ENCODE measurements at regions not wholly inside any gene's neighbourhood (a gene's known extent, or its start where the extent isn't known, plus 50 kb on each side); places are given as distances from the start of the nearest gene placed in this dataset.
A peak's percentile ranks its signal among the peaks of the same experiment; 100 is the strongest.

DNA sequence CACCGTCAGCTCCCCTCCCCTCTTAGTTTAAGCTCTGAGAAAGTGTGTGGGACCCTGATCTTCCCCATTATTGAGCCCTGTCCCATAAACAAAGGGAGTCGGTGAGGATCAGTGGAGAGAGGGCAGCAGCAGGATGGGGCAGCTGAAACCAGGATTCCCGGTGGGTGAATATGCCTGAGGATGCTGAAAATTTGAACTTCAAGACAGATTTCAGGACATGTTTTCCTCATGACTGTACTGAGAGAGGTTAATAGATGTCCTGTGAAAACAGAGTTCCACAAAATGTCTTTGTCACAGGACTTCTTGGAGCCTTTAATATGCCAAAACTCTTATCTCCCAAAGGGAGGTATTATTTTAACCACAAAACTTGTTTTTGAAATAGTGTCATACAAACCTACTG is 53.5 kb upstream of the SLC22A16 start:
- CTCF ChIA-PET = interaction anchor here (2.1 kb wide), 1 partner anchor 9 kb away, joined by 5 read pairs; no protein-coding TSS in a partner anchor
- H3K9me3 Mint-ChIP-seq = peaks cover 1% of the 10 kb centered on the region
- H3K4me3 Mint-ChIP-seq = no peak overlapping the region
- H3K27ac Mint-ChIP-seq = no peak overlapping the region
- H3K36me3 Mint-ChIP-seq (ENCODE audit: low read depth) = no peaks in the 10 kb centered on the region
- H3K4me1 Mint-ChIP-seq = peaks cover 19% of the 10 kb centered on the region
- no peak for DNase-seq
- no peaks in the 10 kb centered on the region for H3K27me3 Mint-ChIP-seq
- POLR2A ChIA-PET = interaction anchor here (0.6 kb wide), 1 partner anchor 430 kb away, joined by 9 read pairs; no protein-coding TSS in a partner anchor

DNA sequence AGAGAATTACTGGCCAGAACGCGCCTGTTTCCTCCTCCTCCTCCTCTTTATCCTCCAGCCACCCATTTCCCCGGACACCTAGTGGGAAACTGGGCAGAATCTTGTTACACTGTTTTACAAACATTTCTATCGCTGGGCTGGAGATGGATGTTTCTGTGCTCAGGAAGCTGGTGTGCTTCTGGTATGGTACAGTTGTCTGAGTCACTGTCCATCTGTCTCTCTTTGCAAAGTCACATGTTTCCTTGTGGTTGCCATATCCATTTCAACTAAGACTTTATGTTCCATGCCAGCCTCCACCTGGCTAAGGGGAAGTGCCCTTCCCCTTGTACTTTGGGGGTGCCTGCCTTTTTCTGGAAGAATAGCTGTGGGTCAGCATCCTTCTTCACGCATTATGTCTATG is 52.9 kb upstream of the SLC22A16 start:
- H3K9me3 Mint-ChIP-seq = no peaks in the 10 kb centered on the region
- H3K4me3 Mint-ChIP-seq = no peak overlapping the region
- ChIA-PET POLR2A (interaction anchor here (0.6 kb wide), 1 partner anchor 431 kb away, joined by 9 read pairs; no protein-coding TSS in a partner anchor), CTCF (interaction anchor here (2.1 kb wide), 1 partner anchor 9 kb away, joined by 5 read pairs; no protein-coding TSS in a partner anchor)
- H3K27ac Mint-ChIP-seq = no peak overlapping the region
- no peak for DNase-seq
- peaks cover 13% of the 10 kb centered on the region for H3K4me1 Mint-ChIP-seq
- H3K36me3 Mint-ChIP-seq (ENCODE audit: low read depth) = no peaks in the 10 kb centered on the region
- H3K27me3 Mint-ChIP-seq = no peaks in the 10 kb centered on the region

DNA sequence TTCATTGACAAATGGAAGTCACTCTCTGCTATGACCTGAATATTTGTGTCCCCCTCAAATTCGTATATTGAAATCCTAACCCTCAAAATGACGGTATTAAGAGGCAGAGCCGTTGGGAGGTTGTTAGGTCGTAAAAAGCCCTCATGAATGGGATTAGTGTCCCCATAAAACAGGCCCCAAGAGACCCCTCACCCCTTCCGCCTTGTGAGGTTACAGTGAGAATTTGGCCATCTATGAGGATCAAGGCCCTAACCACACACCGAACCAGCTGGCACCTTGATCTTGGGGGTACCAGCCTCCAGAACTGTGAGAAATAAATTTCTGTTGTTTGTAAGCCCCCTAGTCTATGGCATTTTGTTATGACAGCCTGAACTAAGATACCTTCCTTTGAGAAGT is 52.5 kb upstream of the SLC22A16 start:
- H3K4me3 Mint-ChIP-seq = no peak overlapping the region
- H3K36me3 Mint-ChIP-seq (ENCODE audit: low read depth) = no peaks in the 10 kb centered on the region
- POLR2A ChIA-PET = no interaction called here
- peaks cover 13% of the 10 kb centered on the region for H3K4me1 Mint-ChIP-seq
- H3K27ac Mint-ChIP-seq = no peak overlapping the region
- no peak for DNase-seq
- no peaks in the 10 kb centered on the region for H3K27me3 Mint-ChIP-seq
- CTCF ChIA-PET = interaction anchor here (0.9 to 2.1 kb wide), 2 partner anchors 10 to 153 kb away, joined by 3 to 5 read pairs; no protein-coding TSS in a partner anchor
- no peaks in the 10 kb centered on the region for H3K9me3 Mint-ChIP-seq

DNA sequence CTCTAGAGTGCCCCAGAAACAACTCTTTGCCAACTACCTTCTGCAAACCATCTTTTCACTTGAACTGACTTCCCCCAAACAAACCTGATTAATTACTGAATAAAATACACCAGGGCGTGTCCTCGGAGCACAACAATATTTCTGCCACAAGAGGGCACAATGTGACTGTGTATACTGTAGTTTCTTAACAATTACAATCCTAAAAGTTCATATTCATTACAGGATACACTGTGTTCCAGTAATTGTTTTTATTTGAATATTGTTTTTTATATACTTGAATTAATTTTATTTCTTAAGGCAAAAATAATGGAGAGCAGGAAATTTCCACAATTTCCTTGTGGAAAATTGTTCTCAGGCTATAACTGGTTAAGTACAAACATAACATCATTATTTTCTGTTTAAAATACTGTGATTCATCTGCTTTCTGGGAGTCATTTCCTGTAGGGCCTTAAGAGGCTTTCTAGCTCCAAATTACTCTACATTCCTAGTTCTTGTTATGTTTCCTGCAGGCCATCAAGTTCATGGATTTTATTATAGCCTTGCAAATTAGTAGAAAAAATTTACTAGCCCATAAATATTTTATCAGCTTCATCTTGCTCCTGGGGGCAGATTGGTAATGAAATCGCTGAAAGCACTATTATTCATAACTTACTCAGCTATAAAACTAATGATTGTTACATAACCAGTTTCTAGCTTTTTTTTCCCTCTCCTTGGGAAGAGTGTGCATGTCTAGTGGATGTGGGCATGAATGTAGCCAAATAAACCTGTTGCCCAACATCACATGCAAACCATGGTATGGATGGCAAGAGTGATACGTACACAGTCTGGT is 51.9 kb upstream of the SLC22A16 start:
- H3K9me3 Mint-ChIP-seq = no peaks in the 10 kb centered on the region
- no peak overlapping the region for H3K27ac Mint-ChIP-seq
- no peaks in the 10 kb centered on the region for H3K27me3 Mint-ChIP-seq
- DNase-seq = peak; percentile 69
- H3K36me3 Mint-ChIP-seq (ENCODE audit: low read depth) = no peaks in the 10 kb centered on the region
- H3K4me1 Mint-ChIP-seq = peaks cover 13% of the 10 kb centered on the region
- H3K4me3 Mint-ChIP-seq = no peak overlapping the region
- ChIA-PET POLR2A (no interaction called here), CTCF (interaction anchor here (0.5 to 2.1 kb wide), 5 partner anchors 10 to 443 kb away, joined by 3 to 5 read pairs (median 3); no protein-coding TSS in a partner anchor)

DNA sequence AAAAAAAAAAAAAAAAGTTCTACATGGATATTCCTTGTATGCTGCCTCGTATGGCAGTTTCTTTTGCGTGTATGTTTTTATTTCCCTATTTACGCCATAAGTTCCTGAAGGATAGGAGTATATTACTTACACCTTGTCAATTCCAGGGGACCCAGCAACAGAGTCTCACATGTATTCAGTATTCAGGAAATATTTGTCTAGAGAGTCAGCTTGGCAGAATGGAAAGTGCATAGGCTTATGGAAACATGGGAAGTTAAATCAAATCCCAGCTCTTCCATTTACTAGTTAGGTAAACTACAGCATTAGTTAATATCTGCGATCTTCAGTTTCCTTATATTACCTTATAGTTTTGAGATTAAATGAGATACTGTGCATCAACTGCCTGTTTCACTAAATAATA is 51.1 kb upstream of the SLC22A16 start:
- no peak for DNase-seq
- H3K27ac Mint-ChIP-seq = no peak overlapping the region
- POLR2A ChIA-PET = no interaction called here

DNA sequence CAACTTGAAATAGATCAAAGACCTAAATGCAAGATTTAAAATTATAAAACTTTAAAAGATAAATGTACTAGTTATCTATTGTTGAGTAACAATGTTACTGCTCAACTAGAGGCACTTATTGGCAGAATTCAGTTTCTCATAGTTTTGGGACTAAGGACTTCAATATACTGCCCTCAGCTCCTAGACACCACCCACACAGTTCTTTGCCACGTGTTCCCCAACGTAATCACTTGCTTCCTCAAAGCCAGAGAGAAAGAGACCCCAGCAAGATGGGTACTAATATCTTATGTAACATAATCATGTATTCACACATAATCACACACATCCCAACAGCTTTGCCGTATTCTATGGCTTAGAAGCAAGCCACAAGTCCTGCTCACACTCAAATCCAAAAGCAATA is 50.3 kb upstream of the SLC22A16 start:
- peaks cover 13% of the 10 kb centered on the region for H3K4me1 Mint-ChIP-seq
- no peak for DNase-seq
- no peaks in the 10 kb centered on the region for H3K9me3 Mint-ChIP-seq
- ChIA-PET POLR2A (no interaction called here), CTCF (interaction anchor here (0.6 to 1.3 kb wide), 5 partner anchors 13 to 701 kb away, joined by 3 to 4 read pairs (median 3); no protein-coding TSS in a partner anchor)
- no peaks in the 10 kb centered on the region for H3K27me3 Mint-ChIP-seq
- H3K4me3 Mint-ChIP-seq = no peak overlapping the region
- no peak overlapping the region for H3K27ac Mint-ChIP-seq
- H3K36me3 Mint-ChIP-seq (ENCODE audit: low read depth) = no peaks in the 10 kb centered on the region

More for the DNA sequence above, 51.1 kb upstream of the SLC22A16 start:
- peaks cover 13% of the 10 kb centered on the region for H3K4me1 Mint-ChIP-seq
- no peaks in the 10 kb centered on the region for H3K9me3 Mint-ChIP-seq
- no peak overlapping the region for H3K4me3 Mint-ChIP-seq
- CTCF ChIA-PET = interaction anchor here (0.5 to 1.3 kb wide), 3 partner anchors 21 to 444 kb away, joined by 3 read pairs; no protein-coding TSS in a partner anchor
- H3K36me3 Mint-ChIP-seq (ENCODE audit: low read depth) = no peaks in the 10 kb centered on the region
- H3K27me3 Mint-ChIP-seq = no peaks in the 10 kb centered on the region

Measured in activated CD4-positive, alpha-beta T cell treated with anti-CD3 and anti-CD28 coated beads, Interleukin-2, amount 10 ng/mL, durations not matched to agents 7 days and 5 days (primary cell).